ENCODE measurements at regions not wholly inside any gene's neighbourhood (a gene's known extent, or its start where the extent isn't known, plus 50 kb on each side); places are given as distances from the start of the nearest gene placed in this dataset.
A peak's percentile ranks its signal among the peaks of the same experiment; 100 is the strongest.

DNA sequence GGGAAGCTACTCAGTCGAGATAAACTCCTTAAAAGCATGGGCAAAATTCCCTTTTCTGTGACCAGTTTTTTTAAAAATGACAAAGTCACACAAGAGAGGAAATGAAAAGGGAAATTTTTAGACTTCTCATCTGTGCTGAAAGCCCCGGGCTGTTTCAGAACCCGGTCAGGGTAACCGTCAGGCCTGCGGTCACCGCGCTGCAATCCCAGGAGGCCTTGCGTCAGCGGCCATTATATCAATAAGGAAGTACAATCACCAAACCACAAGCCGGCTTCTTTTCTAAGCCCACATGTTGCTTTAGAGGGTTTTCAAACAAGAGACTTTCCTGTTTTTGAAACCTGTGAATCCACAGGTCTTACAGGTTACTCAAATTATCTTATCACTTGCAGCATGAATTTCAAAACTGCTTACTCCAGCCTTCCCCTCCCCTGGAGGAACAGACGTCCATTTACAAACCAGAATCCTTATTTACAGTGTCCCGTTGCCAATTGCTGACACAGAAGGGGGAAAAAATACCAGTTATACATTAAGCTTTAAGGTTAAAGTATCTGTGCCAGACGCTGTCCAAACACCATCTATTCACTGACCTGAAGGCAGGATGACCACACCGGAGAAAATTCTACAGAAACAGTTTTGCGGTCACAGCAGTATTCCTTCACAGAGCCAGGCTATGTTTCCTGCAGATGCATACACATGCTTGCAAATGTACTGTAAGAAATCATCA lies 165.3 kb downstream of the TOMM20 start (continued):
- TF ChIP-seq, protein P1, sequence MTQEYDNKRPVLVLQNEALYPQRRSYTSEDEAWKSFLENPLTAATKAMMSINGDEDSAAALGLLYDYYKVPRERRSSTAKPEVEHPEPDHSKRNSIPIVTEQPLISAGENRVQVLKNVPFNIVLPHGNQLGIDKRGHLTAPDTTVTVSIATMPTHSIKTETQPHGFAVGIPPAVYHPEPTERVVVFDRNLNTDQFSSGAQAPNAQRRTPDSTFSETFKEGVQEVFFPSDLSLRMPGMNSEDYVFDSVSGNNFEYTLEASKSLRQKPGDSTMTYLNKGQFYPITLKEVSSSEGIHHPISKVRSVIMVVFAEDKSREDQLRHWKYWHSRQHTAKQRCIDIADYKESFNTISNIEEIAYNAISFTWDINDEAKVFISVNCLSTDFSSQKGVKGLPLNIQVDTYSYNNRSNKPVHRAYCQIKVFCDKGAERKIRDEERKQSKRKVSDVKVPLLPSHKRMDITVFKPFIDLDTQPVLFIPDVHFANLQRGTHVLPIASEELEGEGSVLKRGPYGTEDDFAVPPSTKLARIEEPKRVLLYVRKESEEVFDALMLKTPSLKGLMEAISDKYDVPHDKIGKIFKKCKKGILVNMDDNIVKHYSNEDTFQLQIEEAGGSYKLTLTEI (CRISPR knock-in tag; conservative IDR thresholded peaks at IDR 0.05) = no peak
- no peak; the same call in 1 of the 2 replicates for TF ChIP-seq NFKBIZ (CRISPR knock-in tag; IDR thresholded peaks at IDR 0.05)
- TF ChIP-seq ZNF33A (CRISPR knock-in tag; IDR thresholded peaks at IDR 0.05; ENCODE audit: borderline replicate concordance) = no peak
- no peak for TF ChIP-seq ZNF737 (CRISPR knock-in tag; IDR thresholded peaks at IDR 0.05; ENCODE audit: borderline replicate concordance)
- TF ChIP-seq, protein P2, sequence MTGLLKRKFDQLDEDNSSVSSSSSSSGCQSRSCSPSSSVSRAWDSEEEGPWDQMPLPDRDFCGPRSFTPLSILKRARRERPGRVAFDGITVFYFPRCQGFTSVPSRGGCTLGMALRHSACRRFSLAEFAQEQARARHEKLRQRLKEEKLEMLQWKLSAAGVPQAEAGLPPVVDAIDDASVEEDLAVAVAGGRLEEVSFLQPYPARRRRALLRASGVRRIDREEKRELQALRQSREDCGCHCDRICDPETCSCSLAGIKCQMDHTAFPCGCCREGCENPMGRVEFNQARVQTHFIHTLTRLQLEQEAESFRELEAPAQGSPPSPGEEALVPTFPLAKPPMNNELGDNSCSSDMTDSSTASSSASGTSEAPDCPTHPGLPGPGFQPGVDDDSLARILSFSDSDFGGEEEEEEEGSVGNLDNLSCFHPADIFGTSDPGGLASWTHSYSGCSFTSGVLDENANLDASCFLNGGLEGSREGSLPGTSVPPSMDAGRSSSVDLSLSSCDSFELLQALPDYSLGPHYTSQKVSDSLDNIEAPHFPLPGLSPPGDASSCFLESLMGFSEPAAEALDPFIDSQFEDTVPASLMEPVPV (CRISPR knock-in tag; IDR thresholded peaks at IDR 0.05) = no peak
- no peak for TF ChIP-seq REL (CRISPR knock-in tag; conservative IDR thresholded peaks at IDR 0.05)
- TF ChIP-seq ZNF24 (IDR thresholded peaks at IDR 0.05) = 0 out of 2 replicates have a peak, but pooled peaks have one; percentile 10
- TF ChIP-seq, protein P3, sequence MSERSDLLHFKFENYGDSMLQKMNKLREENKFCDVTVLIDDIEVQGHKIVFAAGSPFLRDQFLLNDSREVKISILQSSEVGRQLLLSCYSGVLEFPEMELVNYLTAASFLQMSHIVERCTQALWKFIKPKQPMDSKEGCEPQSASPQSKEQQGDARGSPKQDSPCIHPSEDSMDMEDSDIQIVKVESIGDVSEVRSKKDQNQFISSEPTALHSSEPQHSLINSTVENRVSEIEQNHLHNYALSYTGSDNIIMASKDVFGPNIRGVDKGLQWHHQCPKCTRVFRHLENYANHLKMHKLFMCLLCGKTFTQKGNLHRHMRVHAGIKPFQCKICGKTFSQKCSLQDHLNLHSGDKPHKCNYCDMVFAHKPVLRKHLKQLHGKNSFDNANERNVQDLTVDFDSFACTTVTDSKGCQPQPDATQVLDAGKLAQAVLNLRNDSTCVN (CRISPR knock-in tag; IDR thresholded peaks at IDR 0.05; ENCODE audit: borderline replicate concordance) = no peak; the same call in 1 of the 2 replicates
- peak; percentile 66 for TF ChIP-seq SALL1 (CRISPR knock-in tag; IDR thresholded peaks at IDR 0.05)
- TF ChIP-seq SIX1 (CRISPR knock-in tag; IDR thresholded peaks at IDR 0.05; ENCODE audit: borderline replicate concordance) = 0 out of 2 replicates have a peak, but pooled peaks have one; percentile 71
- TF ChIP-seq, protein P4, sequence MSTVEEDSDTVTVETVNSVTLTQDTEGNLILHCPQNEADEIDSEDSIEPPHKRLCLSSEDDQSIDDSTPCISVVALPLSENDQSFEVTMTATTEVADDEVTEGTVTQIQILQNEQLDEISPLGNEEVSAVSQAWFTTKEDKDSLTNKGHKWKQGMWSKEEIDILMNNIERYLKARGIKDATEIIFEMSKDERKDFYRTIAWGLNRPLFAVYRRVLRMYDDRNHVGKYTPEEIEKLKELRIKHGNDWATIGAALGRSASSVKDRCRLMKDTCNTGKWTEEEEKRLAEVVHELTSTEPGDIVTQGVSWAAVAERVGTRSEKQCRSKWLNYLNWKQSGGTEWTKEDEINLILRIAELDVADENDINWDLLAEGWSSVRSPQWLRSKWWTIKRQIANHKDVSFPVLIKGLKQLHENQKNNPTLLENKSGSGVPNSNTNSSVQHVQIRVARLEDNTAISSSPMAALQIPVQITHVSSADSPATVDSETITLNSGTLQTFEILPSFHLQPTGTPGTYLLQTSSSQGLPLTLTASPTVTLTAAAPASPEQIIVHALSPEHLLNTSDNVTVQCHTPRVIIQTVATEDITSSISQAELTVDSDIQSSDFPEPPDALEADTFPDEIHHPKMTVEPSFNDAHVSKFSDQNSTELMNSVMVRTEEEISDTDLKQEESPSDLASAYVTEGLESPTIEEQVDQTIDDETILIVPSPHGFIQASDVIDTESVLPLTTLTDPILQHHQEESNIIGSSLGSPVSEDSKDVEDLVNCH (CRISPR knock-in tag; IDR thresholded peaks at IDR 0.05) = no peak
- TF ChIP-seq MED8 (CRISPR knock-in tag; IDR thresholded peaks at IDR 0.05; ENCODE audit: insufficient replicate concordance) = peak; percentile 92
- TF ChIP-seq MAFG (CRISPR knock-in tag; IDR thresholded peaks at IDR 0.05) = no peak
- TF ChIP-seq ZFP90 (CRISPR knock-in tag; IDR thresholded peaks at IDR 0.05; ENCODE audit: borderline replicate concordance) = no peak
- TF ChIP-seq, protein P5, sequence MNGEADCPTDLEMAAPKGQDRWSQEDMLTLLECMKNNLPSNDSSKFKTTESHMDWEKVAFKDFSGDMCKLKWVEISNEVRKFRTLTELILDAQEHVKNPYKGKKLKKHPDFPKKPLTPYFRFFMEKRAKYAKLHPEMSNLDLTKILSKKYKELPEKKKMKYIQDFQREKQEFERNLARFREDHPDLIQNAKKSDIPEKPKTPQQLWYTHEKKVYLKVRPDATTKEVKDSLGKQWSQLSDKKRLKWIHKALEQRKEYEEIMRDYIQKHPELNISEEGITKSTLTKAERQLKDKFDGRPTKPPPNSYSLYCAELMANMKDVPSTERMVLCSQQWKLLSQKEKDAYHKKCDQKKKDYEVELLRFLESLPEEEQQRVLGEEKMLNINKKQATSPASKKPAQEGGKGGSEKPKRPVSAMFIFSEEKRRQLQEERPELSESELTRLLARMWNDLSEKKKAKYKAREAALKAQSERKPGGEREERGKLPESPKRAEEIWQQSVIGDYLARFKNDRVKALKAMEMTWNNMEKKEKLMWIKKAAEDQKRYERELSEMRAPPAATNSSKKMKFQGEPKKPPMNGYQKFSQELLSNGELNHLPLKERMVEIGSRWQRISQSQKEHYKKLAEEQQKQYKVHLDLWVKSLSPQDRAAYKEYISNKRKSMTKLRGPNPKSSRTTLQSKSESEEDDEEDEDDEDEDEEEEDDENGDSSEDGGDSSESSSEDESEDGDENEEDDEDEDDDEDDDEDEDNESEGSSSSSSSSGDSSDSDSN (CRISPR knock-in tag; IDR thresholded peaks at IDR 0.05) = peak; percentile 36; the same call in 1 of the 2 replicates
- no peak for TF ChIP-seq ZNF558 (CRISPR knock-in tag; IDR thresholded peaks at IDR 0.05; ENCODE audit: borderline replicate concordance)
- no peak for TF ChIP-seq DNMT3B (CRISPR knock-in tag; conservative IDR thresholded peaks at IDR 0.05)
- TF ChIP-seq HMG20B (CRISPR knock-in tag; conservative IDR thresholded peaks at IDR 0.05) = peak; percentile 42; the same call in 1 of the 2 replicates
- TF ChIP-seq MED13 (CRISPR knock-in tag; IDR thresholded peaks at IDR 0.05) = peak; percentile 97; the same call in 1 of the 2 replicates
- no peak for TF ChIP-seq SATB2 (CRISPR knock-in tag; IDR thresholded peaks at IDR 0.05)
